ENCODE measurements at regions not wholly inside any gene's neighbourhood (a gene's known extent, or its start where the extent isn't known, plus 50 kb on each side); places are given as distances from the start of the nearest gene placed in this dataset.

- no peak overlapping the region for H3K4me3 ChIP-seq (ENCODE audit: low read depth, low read length)
- TF ChIP-seq CTCF (IDR thresholded peaks at IDR 0.05; ENCODE audit: low read depth, low read length): no peak
Measured at GRCh38 chr6:103995571-103995970, 864.1 kb downstream of the HACE1 start.

GRCh38 chr6:103983860-103984259, 875.9 kb downstream of the HACE1 start:
- H3K4me3 ChIP-seq (ENCODE audit: low read depth, low read length): no peak overlapping the region
- TF ChIP-seq CTCF (IDR thresholded peaks at IDR 0.05; ENCODE audit: low read depth, low read length): no peak

- no peak for TF ChIP-seq CTCF (IDR thresholded peaks at IDR 0.05; ENCODE audit: low read depth, low read length)
Measured at GRCh38 chr6:103983011-103983410, 876.7 kb downstream of the HACE1 start.

GRCh38 chr6:103982574-103982973, 877.1 kb downstream of the HACE1 start:
- no peak for TF ChIP-seq CTCF (IDR thresholded peaks at IDR 0.05; ENCODE audit: low read depth, low read length)
- H3K4me3 ChIP-seq (ENCODE audit: low read depth, low read length): no peak overlapping the region

More at GRCh38 chr6:103983011-103983410, 876.7 kb downstream of the HACE1 start:
- H3K4me3 ChIP-seq (ENCODE audit: low read depth, low read length): no peak overlapping the region

- TF ChIP-seq CTCF (IDR thresholded peaks at IDR 0.05; ENCODE audit: low read depth, low read length): no peak
- H3K4me3 ChIP-seq (ENCODE audit: low read depth, low read length): no peak overlapping the region
Measured at GRCh38 chr6:103979308-103979707, 880.4 kb downstream of the HACE1 start.

- no peak overlapping the region for H3K4me3 ChIP-seq (ENCODE audit: low read depth, low read length)
- no peak for TF ChIP-seq CTCF (IDR thresholded peaks at IDR 0.05; ENCODE audit: low read depth, low read length)
Measured at GRCh38 chr6:103937389-103937788, 922.3 kb downstream of the HACE1 start.

- no peak overlapping the region for H3K4me3 ChIP-seq (ENCODE audit: low read depth, low read length)
- no peak for TF ChIP-seq CTCF (IDR thresholded peaks at IDR 0.05; ENCODE audit: low read depth, low read length)
Measured at GRCh38 chr6:103925317-103925716, 934.4 kb downstream of the HACE1 start.
